HG02623 (cell line): ENCODE measurements at regions not wholly inside any gene's neighbourhood (a gene's known extent, or its start where the extent isn't known, plus 50 kb on each side); places are given as distances from the start of the nearest gene placed in this dataset.

ENCODE experiments used
- ATAC-seq: cut with Tn5 transposase; IDR thresholded peaks from one replicate; pipeline ENCODE4 v1.9.1; 2021; ENCODE audit warnings: moderate library complexity; ENCODE audit not compliant: unreplicated experiment

DNA sequence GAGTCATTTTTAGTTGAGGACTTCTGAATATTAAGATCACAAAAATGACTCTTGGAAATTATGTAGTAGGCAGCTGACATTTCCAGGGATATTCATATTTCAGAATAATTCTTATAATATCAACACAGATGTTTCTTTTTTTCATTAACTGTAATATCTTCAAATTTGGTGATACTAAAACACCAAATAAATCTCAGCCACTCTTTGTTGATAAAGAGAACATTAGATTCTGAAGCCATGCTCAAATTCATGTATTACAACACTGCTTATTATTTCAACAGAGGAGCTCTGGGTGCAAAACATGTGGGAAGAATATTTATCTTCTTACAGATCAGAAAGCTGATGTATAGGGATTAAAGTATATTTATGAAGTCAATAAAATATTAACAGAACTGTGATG is 355.4 kb downstream of the CRPPA start:
- ATAC-seq: no peak

DNA sequence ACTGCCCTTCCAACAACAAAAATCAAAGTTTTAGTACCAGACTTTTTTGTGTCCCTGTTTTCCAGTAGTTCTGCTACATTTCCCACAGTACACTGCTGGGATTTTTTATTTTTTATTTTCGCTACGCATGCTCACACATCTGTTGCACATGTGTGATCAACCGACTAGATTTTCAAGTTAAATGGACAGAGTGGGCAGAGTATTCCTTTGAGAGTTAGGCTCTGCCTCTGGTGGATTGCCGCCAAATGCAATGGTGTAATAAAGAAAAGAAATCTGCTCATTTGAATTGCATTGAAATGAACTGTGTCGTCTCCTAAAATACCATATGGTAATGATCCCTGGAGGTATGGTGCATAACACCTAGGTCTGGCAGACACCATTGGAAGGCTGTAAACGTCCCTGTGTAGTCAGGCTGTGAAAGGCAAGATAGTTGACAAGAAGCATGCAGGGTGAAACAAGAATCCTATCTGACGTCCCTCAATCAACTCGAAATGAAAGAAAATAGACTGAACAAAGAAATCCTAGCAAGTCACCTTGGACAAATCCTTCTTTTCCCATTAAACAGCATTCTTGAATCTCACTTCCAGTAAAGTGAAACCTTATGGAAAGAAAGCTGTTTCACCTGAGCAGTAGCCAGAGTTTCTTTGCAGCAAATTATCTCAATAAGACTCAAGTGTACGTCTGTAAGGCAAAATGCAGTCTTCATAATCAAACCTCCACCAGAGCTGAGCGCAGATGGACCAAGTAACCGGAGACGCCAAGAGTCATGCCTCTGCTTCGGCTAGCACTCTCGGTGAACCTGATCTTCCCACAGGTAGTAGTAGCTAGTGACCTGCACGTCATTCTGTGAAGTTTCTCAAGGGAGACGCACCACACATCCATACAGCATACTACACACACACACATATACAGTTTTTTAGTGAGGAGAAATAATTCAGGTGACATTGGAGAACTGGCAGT is 357.3 kb downstream of the CRPPA start:
- ATAC-seq: no peak

DNA sequence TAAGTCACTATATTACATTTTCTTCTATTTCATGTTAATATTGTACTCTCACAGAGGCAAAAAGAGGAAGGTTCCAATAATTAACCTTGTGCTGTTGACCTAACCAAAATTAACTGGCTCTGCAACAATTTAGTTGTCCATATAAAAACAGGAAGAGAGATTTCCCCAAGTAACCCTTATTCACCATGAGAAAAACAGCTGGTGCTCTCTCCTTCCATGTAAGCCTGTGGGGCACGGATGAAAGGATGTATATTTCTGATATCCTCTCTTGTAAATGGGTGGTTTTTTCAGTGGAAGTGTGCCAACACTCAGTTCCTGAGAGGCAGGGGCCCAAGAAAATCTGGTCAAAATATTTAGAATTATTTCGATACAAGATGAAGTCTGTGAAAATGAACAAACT is 358.1 kb downstream of the CRPPA start:
- ATAC-seq: no peak

DNA sequence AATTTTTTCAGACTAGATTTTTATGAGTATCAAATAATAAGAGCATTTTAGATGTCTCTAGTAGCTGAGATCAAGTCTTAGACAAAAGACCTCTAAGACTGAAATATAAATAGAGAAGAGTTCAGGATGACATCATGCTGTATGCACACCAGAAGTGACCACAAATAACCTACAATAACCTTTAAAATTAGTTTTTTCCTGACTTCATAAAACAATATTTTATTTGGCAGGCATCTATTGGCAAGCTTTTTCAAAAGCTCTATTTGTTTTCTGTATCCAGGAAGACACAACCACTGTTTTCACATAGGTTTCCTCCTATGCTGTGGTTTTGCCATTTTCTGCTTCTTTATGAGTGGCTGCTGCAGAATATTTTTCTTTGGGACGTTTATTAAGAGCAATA is 359.1 kb downstream of the CRPPA start:
- no peak for ATAC-seq

DNA sequence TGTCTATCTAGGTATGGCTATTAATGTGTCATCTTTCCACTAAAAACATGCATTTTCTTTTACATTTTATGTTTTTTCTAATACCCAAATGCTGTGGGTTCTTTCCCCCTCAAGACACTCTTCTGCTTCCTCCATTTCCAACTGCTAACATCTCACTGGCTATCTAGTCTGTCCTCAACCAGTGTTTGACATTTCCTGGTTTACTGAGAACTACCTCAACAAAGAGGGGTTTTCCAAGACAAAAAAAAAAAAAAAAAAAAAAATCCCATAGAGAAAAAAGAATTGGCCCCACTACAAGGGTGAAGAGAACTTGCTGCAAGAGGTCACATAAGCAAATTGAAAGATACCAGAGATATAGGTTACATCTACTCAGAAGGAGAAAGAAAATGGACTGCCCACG is 359.7 kb downstream of the CRPPA start:
- no peak for ATAC-seq

DNA sequence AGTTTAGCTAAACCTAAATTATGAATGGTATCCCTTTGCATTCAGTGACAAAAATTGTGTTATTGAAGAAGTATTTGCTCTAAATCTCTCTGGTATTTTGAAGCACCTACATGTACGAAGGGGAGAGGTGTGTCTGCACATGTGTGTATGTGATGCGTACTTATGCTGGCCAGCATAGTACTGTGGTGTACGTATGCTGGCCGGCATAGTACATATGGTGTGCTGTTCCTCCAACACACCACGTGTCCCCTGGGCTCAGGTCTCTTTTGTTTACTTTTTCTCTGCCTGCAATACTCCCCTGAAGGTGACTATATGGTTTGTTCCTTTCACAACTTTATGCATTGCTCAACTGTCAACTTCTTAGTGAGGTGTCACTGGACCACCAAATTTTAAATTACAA is 360.3 kb downstream of the CRPPA start:
- no peak for ATAC-seq

DNA sequence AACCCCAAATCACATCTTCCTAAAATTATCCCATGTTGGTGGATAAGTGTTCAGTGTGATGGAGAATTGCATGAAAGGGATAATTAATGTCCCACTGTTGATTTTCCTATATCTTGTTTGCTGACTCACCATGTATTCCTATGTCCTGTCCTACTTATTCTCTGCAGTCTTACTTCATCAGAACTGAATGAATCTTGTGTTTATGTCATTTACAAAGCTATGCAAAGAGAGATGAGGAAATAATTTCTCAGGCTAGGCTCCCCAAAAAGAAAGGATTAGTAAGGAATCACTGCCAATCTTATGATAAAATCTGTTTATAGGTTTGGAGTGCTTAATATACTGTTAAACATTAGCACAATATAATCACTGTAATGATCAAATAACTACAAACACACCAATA is 360.8 kb downstream of the CRPPA start:
- ATAC-seq: no peak

DNA sequence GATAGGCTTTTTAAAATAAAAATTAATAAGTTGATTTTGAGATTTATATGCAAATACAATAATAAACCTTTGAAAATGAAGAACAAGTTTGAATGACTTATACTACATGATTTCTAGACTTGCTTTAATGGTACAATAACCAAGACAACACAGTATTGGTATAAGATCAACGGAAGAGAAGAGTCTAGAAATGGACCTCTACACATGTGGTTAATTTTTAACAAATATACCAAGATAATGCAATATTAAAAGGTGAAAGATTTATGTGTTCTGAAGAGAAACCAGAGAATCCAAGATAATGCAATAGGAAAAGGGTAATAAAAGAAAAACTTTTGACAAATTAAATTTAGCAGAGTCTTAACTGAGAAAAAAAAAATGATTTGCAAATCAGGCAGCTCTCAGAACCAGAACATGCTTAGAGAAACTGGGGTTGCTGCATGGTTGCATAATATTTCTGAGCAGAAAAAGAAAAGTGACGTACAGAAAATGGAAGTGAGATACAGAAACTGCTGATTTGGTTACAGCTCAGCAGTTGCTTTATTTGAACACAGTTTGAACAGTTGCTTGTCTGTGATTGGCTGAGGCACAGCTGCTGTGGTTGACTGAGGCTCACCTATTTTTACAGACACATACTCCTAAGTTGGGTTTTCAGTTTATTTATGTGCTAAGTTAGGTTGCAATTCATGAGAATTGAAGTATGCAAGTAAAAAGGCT is 365.9 kb downstream of the CRPPA start:
- peak; percentile 86 for ATAC-seq

DNA sequence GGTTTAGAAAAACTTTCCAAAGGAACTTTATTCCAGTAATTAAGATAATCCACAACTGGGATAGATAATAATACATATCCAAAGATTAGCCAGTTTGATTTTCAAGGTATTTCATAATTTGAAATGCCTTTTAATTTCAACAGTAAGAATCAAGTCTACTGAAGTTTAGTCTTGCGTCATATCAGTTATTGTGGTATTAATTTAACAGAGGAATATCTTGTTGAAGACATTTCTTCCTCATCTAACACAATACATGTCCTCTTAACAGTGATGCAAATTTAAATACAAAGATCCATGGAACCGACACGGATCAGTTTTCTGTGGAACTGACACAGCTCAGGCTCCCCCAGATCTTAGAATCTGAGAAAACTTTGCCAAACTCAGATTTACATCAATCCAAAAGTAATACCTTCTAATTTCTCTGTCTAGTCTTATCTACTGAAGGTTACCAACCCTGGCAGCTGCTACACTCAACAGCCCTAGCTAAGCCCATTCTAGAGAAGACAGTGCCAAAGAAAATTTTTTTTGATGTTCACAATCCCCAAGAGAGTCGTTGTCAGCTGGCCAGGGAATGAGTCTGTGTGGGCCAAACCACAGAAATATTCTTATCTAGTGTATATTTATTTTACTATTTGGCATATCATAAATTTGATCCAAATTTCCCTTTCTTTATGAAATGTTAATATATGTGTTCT is 365.2 kb upstream of the MEOX2 start:
- ATAC-seq: no peak

DNA sequence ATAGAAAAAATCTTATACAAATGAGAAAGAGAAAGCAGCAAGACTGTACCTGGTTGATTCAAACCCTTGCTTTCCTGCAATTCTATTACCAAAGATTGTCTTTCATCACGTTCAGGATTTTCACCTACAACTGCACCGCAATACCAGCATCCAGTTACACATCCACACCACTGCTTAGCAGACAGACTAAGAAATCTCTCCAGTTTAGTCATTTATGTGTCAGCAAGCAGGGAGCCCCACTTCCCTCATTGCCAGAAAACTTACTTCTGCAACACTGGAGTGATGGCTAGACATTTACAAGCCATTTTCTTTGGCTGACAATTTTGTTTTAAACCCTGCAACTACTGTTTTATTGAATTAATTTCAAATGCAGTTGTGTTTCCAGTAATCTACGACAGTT is 359.6 kb upstream of the MEOX2 start:
- ATAC-seq: no peak

DNA sequence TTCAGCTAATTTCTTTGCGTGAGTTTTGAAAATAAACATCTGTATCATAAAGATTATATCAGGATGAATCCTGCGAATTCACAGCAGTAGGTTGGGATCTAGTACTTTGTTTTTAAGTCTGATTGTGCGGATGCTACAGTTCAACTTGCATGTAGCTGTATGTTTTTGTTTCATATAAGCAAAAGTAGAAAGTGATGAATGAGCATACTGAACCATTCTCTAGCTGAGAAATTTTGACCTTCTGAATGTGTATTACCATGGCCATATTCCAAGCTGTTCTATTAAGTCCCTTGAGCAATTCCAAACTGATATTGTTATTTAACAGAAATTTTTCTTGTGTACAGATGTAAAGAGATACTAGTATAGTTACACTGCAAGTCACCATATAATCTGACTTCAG is 358.8 kb upstream of the MEOX2 start:
- no peak for ATAC-seq

DNA sequence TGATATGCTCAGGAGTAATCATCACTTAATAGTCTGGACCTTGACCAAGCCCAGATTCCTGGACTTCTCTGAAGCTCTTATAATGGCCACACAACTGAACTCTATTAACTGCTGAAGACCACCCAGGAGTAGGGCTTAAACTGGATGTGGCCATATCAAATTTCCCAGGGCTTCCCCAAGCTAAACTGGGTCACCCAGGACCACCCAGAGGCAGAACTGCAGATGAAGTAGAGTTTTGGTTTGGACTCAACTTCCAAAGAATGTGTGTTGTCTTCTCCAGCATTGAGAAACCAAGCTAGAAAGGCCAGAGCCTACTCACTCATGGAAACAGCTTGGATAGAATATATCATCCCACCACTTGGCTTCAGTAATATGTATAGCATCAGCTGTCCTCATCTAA is 358.2 kb upstream of the MEOX2 start:
- no peak for ATAC-seq

DNA sequence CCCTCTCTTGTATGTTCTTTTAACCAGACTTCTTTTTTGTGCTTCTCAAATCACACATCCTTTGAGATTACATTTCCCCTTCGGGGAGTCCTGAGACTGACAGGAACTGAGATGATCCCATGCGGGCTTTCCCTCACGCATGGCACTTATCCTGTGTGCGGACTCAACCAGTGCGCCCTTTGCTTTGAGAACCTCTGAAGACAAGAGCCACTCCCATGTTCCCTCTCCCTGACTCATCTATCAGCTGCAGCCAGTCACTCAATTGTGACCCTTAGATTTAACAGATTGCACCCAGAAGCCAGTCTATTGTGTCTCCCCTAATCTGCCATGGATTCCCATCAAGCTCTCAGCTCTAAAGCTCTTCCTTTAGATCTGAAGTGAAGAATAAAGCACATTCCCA is 353.9 kb upstream of the MEOX2 start:
- ATAC-seq: no peak

DNA sequence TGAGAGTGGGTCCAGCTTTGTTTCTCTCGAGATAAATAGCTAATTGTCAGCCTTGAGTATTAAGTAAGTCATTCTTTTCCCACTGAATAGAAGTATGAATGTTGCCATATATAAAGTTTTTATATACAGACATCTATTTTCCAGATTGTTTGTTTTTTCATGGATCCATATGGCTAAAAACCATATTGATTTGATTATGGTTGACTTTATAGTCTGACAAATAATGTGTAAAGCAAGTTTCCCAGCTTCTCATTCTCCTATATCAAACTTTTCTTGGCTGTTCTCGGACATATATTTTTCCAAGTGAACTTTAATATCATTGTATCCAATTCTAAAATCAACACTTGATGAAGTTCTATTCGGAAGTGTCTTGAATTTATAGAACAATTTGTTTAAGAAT is 352.4 kb upstream of the MEOX2 start:
- ATAC-seq: no peak

DNA sequence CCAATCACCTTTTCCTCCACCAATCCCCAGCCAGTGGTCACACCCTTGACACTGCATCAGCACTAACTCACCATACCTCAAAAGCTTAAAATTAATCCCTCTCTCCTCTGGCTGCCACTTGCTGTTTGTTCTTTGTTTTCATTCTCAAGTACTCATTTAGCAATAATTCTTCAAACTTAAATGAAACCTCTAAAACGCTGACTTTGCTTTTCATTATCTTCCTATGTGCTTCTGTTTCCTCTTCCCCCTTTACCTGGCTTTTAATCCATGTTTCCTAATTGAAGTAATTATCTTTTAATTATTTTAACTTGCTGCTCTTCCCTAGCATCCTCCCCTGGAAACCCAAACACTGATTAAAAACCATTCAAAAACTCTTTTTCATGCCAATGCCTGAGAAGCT is 348.9 kb upstream of the MEOX2 start:
- ATAC-seq: no peak

DNA sequence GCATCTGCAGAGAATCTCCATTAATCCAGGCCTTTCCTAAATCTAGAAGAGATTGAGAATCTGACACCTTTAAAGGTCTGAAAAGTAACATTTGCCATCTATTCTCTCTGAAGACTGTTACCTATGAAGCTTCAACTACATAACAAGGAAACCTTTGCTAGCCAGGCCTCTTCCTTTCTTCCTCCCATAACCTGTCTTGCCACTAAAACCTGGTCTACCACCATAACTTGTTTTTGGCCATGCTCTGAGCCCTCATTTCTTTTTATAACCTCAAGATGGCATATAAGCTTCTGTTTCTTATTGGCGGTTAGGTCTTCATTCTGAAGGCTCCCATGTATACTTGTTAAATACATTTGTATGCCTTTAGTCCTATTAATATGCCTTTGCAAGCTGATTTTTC is 348.4 kb upstream of the MEOX2 start:
- ATAC-seq: no peak

DNA sequence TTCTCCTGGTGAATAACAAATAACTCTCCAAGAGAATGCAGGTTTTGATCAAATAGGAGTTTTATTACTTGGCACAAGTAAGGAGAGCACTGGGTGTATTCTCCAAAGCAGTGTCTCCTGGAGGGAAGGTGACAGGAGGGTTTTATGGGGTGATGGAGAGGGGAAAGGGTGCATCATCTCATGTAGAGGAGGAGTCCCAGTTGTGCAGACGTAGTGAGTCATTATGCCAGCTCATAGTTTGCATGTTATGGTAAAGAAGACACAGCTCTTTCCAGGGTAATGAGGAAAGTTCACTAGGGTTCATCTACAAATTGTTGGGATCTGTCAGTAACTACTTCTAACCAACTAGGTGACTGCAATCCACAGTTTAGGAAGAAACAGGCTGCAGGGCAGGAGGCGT is 347.9 kb upstream of the MEOX2 start:
- ATAC-seq: no peak

DNA sequence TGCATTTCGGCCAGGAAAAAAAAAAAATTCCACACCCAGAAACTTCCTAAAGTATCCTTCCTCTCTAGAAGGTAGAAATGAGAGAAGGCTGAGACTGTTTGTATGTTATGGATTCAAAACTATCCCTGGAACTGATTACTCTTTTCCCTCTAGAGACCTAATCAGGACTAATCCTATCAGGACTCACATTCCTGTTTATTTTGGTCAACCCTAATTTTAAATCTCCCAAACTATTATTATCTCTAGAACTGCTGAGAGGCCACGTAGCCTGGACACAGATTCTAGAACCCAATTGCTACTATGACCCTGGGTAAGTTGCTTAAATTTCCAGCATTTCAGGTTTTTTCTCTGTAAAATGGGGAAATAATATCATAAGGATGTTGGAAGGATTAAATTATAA is 346.8 kb upstream of the MEOX2 start:
- ATAC-seq: no peak

DNA sequence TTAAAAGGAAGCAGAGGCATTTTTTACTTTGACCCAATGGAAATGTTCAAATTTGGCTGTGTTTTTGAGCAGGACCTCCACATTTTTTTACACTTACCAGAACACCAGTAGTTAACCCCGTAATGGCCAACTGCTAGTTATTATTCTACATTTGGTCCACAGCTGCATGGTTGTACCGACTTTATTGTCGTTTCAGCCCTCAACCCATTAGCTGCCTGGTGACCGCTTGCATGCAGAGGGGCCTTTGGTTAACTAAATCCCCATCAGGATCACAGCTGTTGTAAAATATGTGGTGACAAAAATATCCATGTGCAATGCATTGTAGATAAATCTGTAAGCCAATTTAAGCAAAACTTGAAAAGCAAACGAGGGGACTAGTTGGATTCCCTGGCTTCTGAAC is 342.2 kb upstream of the MEOX2 start:
- no peak for ATAC-seq

DNA sequence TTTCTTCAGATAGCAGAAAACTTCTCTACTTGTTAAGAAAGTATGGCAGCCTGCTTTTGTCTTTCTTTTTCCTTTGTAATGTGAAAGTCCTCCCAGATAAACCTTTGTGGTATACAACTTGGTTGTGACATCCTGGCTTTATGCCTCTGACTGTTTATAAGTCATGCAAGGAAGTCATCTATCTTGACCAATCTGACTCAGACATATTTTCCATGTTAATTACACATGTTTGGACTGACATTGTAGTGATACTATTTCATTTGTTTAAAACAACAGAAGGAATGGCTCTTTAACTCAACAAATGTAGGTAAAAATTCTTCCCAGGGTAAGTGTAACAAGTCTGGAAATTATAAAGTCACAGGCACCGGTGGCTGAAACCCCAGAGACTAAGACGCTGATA is 341.6 kb upstream of the MEOX2 start:
- ATAC-seq: no peak

DNA sequence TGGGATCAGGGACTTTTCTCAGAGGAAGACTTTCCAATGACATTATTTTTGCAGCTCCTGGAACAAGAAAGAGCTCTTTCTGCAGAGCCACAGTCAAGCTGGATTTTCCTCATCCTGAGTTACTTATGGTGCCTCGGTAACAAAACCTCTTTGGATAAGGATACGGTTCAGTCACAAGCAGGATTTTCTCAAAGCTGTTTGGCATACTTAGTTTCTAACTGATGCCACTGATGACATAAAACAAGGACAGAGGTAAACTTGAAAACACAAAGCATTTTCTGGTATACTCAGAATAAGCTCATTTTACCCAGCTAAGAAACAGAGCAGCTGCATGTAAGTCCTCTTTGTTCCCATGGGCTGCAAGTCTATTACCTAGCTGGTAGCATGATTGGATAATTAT is 340.9 kb upstream of the MEOX2 start:
- no peak for ATAC-seq
